ENCODE measurements at regions not wholly inside any gene's neighbourhood (a gene's known extent, or its start where the extent isn't known, plus 50 kb on each side); places are given as distances from the start of the nearest gene placed in this dataset.
"Not testable (repeated sequence)": the region's sequence is repeated elsewhere in the genome, so short reads cannot be mapped to it uniquely, and the experiment has no call there.

- Histone ChIP-seq H3K27me3 (ENCODE audit: control insufficient read depth, insufficient read depth, low read length) (no peaks in the 10 kb centered on the region), H3K4me3 (ENCODE audit: insufficient read depth, low read depth, low read length) (no peak overlapping the region), H3K36me3 (replicated peaks; ENCODE audit: control insufficient read depth, insufficient read depth, low read length) (no peaks in the 10 kb centered on the region)
- DNase-seq, result no peak
Observed at GRCh38 chr12:18861287-18861858, 123.5 kb downstream of the CAPZA3 start.

GRCh38 chr12:18863769-18864500 is 126.0 kb downstream of the CAPZA3 start:
- Histone ChIP-seq H3K4me3 (ENCODE audit: insufficient read depth, low read depth, low read length) (no peak overlapping the region), H3K27me3 (ENCODE audit: control insufficient read depth, insufficient read depth, low read length) (no peaks in the 10 kb centered on the region), H3K36me3 (replicated peaks; ENCODE audit: control insufficient read depth, insufficient read depth, low read length) (no peaks in the 10 kb centered on the region)
- no peak for DNase-seq

DNA sequence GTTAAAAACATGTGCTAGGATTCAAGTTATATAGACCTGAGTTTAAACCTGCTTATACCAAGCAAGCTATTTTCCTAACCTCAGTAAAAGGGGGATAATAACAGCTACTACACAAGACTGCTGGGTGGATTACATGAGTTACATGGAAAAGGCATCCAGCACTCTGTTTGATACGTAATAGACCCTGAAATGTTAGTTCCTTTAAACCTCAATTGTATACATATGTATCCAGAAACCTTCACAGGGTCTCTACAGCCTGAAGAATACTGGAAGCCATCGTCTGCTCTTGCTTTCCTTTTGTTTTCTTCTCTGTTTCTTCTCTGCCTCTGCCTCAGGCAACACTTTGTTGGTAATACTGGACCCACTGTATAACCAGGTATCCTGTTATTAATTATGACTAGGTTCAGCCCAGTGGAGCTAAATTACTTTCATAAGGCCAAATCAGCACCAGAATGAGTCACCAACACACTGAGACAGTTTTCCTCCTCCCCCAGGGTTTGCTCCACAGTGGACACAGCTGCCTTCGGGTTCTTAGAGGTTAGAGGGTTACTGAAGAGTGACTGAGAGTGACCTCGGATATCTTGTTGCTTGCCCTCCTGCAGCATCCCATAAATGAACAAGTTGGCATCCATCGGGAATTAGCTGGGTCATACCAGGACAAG is 127.1 kb downstream of the CAPZA3 start:
- no peaks in the 10 kb centered on the region for H3K36me3 ChIP-seq (replicated peaks; ENCODE audit: control insufficient read depth, insufficient read depth, low read length)
- DNase-seq, result no peak
- H3K27me3 ChIP-seq (ENCODE audit: control insufficient read depth, insufficient read depth, low read length), result no peaks in the 10 kb centered on the region
- H3K4me3 ChIP-seq (ENCODE audit: insufficient read depth, low read depth, low read length), result no peak overlapping the region

DNA sequence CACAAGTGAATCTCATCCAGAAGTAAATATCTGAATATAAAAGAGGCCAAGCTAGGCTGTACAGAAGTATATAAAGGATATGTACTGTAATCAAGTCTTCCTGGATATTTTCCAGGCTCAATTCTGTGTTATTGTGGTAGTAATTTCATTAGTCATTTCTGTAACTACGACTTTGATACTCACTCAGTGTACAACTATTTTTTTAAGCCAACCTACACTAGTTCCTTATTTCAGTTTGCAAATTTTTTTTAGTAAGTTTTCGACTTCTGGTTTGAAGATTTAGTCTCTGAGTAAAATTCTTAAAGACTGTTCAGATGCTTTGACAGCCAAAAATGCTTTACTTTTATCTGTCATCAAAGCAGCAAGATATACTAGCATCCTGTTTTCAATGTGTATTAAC is 130.8 kb downstream of the CAPZA3 start:
- DNase-seq, result no peak
- Histone ChIP-seq H3K4me3 (ENCODE audit: insufficient read depth, low read depth, low read length) (no peak overlapping the region), H3K27me3 (ENCODE audit: control insufficient read depth, insufficient read depth, low read length) (no peaks in the 10 kb centered on the region)

DNA sequence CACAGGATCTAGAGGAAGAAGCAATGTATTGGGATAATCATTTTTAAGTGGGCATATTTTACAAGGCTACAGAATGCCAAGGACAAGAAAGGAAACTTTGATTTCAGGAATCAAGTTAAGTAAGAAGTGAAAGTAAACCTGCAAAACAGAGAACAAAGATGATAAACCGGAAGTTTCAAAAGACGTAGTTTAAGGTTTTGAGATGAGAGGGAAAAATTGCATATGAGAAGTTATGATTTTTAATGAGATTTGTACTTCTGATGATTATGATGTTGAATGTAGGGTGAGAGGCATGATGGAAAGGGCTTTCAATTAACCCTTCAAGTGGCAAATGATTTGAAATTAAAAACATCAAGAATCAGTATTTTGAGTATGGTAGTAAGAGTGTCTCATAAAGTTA is 134.9 kb downstream of the CAPZA3 start:
- no peaks in the 10 kb centered on the region for H3K36me3 ChIP-seq (replicated peaks; ENCODE audit: control insufficient read depth, insufficient read depth, low read length)
- H3K4me3 ChIP-seq (ENCODE audit: insufficient read depth, low read depth, low read length), result no peak overlapping the region
- H3K27me3 ChIP-seq (ENCODE audit: control insufficient read depth, insufficient read depth, low read length), result no peaks in the 10 kb centered on the region
- no peak for DNase-seq

More for the DNA sequence above, 130.8 kb downstream of the CAPZA3 start:
- H3K36me3 ChIP-seq (replicated peaks; ENCODE audit: control insufficient read depth, insufficient read depth, low read length), result no peaks in the 10 kb centered on the region

DNA sequence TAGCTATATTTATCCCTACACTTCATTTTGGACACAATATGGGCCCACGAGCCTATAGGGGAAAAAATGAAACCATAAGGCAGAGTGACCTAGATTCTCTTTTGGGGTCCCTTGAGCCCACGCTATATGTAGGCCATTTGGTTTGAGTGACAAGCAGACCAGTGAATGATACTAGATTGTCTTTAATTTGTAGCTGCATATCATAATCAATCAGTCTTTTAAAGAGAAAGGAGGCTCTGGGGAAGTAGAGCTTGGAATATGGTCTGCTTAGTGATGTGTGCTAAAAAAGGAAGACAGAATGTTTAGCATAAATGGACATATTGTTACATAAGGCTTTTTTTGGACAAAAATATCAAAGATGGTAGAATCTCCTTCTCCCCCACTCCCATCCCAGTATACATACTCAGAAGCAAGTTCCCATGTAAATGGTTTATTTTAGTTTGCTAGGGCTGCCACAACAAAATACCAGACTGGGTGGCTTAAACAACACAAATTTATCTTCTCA is 140.8 kb downstream of the CAPZA3 start:
- Histone ChIP-seq H3K36me3 (replicated peaks; ENCODE audit: control insufficient read depth, insufficient read depth, low read length) (no peaks in the 10 kb centered on the region), H3K4me3 (ENCODE audit: insufficient read depth, low read depth, low read length) (no peak overlapping the region), H3K27me3 (ENCODE audit: control insufficient read depth, insufficient read depth, low read length) (no peaks in the 10 kb centered on the region)
- DNase-seq, result no peak

- no peaks in the 10 kb centered on the region for H3K27me3 ChIP-seq (ENCODE audit: control insufficient read depth, insufficient read depth, low read length)
- DNase-seq, result no peak
- H3K36me3 ChIP-seq (replicated peaks; ENCODE audit: control insufficient read depth, insufficient read depth, low read length), result no peaks in the 10 kb centered on the region
- no peak overlapping the region for H3K4me3 ChIP-seq (ENCODE audit: insufficient read depth, low read depth, low read length)
Observed at GRCh38 chr12:18882690-18883089, 144.8 kb downstream of the CAPZA3 start.

DNA sequence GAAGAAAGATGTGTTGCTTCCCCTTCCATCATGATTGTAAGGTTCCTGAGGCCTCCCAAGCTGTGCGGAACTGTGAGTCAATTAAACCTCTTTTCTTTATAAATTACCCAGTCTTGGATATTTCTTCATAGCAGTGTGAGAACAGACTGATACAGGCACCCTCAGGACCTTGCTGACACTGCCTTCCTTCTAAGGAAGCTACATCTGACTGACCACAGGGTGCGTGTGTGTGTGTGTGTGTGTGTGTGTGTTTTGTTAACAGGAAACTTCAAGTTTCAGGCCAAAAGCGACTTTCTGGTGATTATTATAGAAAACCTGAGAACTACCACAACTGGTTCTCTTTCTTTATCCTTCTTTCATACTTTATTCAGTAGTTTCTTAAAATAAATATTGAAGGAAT is 149.0 kb downstream of the CAPZA3 start:
- Histone ChIP-seq H3K4me3 (ENCODE audit: insufficient read depth, low read depth, low read length) (no peak overlapping the region), H3K27me3 (ENCODE audit: control insufficient read depth, insufficient read depth, low read length) (no peaks in the 10 kb centered on the region), H3K36me3 (replicated peaks; ENCODE audit: control insufficient read depth, insufficient read depth, low read length) (no peaks in the 10 kb centered on the region)
- DNase-seq, result no peak

- H3K27me3 ChIP-seq (ENCODE audit: control insufficient read depth, insufficient read depth, low read length), result no peaks in the 10 kb centered on the region
- no peak for DNase-seq
- H3K36me3 ChIP-seq (replicated peaks; ENCODE audit: control insufficient read depth, insufficient read depth, low read length), result no peaks in the 10 kb centered on the region
- H3K4me3 ChIP-seq (ENCODE audit: insufficient read depth, low read depth, low read length), result no peak overlapping the region
Observed at GRCh38 chr12:18887368-18887767, 149.4 kb downstream of the CAPZA3 start.

DNA sequence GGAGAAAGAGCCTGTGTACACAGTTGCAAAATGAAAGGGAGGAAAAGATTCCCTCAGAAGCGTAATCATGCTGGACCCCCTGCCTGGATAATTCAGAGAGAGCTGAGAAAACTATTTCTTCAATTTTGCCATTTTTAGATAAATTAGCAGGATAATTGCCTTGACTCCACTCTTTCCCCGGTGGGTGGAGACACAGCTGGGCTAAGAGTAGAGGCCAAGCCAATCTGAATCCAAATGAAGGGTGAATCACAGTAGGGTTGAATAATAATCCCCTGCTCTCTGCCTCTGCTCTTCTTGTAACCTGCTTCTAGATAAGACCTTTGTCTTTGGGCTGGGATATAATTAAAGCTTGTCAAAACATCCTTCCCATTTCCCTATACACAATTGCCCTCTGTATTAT is 150.1 kb downstream of the CAPZA3 start:
- DNase-seq, result no peak
- no peak overlapping the region for H3K4me3 ChIP-seq (ENCODE audit: insufficient read depth, low read depth, low read length)
- H3K36me3 ChIP-seq (replicated peaks; ENCODE audit: control insufficient read depth, insufficient read depth, low read length), result no peaks in the 10 kb centered on the region
- no peaks in the 10 kb centered on the region for H3K27me3 ChIP-seq (ENCODE audit: control insufficient read depth, insufficient read depth, low read length)

GRCh38 chr12:18890621-18891020 is 152.7 kb downstream of the CAPZA3 start:
- not testable (repeated sequence) for H3K4me3 ChIP-seq (ENCODE audit: insufficient read depth, low read depth, low read length); H3K27me3 ChIP-seq (ENCODE audit: control insufficient read depth, insufficient read depth, low read length); DNase-seq; H3K36me3 ChIP-seq (replicated peaks; ENCODE audit: control insufficient read depth, insufficient read depth, low read length)

GRCh38 chr12:18895540-18895939 is 157.6 kb downstream of the CAPZA3 start:
- H3K36me3 ChIP-seq (replicated peaks; ENCODE audit: control insufficient read depth, insufficient read depth, low read length), result no peaks in the 10 kb centered on the region
- no peaks in the 10 kb centered on the region for H3K27me3 ChIP-seq (ENCODE audit: control insufficient read depth, insufficient read depth, low read length)
- DNase-seq, result no peak
- no peak overlapping the region for H3K4me3 ChIP-seq (ENCODE audit: insufficient read depth, low read depth, low read length)

DNA sequence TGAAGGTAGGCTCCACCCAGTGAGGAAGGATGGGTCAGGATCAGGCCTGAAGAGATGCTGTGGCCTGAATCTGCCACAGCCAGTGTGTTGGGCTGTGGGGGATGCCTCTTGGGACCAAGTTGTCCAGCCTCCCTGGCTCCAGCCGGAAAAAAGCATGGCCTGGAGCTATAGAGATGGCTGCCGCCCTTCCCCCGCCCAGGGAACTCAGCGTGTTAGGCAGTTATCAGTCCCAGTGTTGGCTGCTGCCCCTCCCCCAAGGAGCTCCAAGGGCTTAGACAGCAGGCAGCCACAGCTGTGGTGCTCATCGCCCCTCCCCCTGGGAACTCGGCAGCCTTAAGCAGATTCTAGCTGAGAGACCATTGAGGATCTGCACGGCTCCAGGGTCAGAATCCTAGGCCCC is 158.0 kb downstream of the CAPZA3 start:
- no peak for DNase-seq
- H3K4me3 ChIP-seq (ENCODE audit: insufficient read depth, low read depth, low read length), result no peak overlapping the region
- no peaks in the 10 kb centered on the region for H3K27me3 ChIP-seq (ENCODE audit: control insufficient read depth, insufficient read depth, low read length)
- no peaks in the 10 kb centered on the region for H3K36me3 ChIP-seq (replicated peaks; ENCODE audit: control insufficient read depth, insufficient read depth, low read length)

GRCh38 chr12:18897823-18898222 is 159.9 kb downstream of the CAPZA3 start:
- no peaks in the 10 kb centered on the region for H3K36me3 ChIP-seq (replicated peaks; ENCODE audit: control insufficient read depth, insufficient read depth, low read length)
- no peaks in the 10 kb centered on the region for H3K27me3 ChIP-seq (ENCODE audit: control insufficient read depth, insufficient read depth, low read length)
- no peak for DNase-seq
- no peak overlapping the region for H3K4me3 ChIP-seq (ENCODE audit: insufficient read depth, low read depth, low read length)

- no peaks in the 10 kb centered on the region for H3K27me3 ChIP-seq (ENCODE audit: control insufficient read depth, insufficient read depth, low read length)
- DNase-seq, result no peak
Observed at GRCh38 chr12:18898470-18898869, 160.6 kb downstream of the CAPZA3 start.

More at GRCh38 chr12:18898470-18898869, 160.6 kb downstream of the CAPZA3 start:
- Histone ChIP-seq H3K36me3 (replicated peaks; ENCODE audit: control insufficient read depth, insufficient read depth, low read length) (no peaks in the 10 kb centered on the region), H3K4me3 (ENCODE audit: insufficient read depth, low read depth, low read length) (no peak overlapping the region)
